B cell (primary cell): ENCODE measurements at regions not wholly inside any gene's neighbourhood (a gene's known extent, or its start where the extent isn't known, plus 50 kb on each side); places are given as distances from the start of the nearest gene placed in this dataset.

Experiments
- ATAC-seq: fragments of 200-7000 bp; cut with Tn5 transposase; one replicate; pipeline ENCODE4 v1.10.0; 2021; ENCODE audit warnings: low read depth, mild to moderate bottlenecking, moderate number of reproducible peaks, moderate library complexity
- CTCF ChIA-PET: fragments of 350-600 bp; sonication (Branson Sonifier 250); formaldehyde crosslinking; loops from one replicate; lab custom pipeline; 2021; ENCODE audit warnings: antibody characterized with exemption, inconsistent platforms; lab: Charles Lee
- POLR2A ChIA-PET: fragments of 350-600 bp; sonication (Branson Sonifier 250); formaldehyde crosslinking; loops from one replicate; lab custom pipeline; 2021; ENCODE audit warnings: antibody characterized with exemption; lab: Charles Lee
- DNase-seq: peaks from one replicate; pipeline ENCODE4 v3.0.0; 2013
- H2AFZ ChIP-seq: 2 replicates; pipeline ENCODE4 v1.6.1; 2012; ENCODE audit warnings: mild to moderate bottlenecking, low read depth, low read length; ENCODE audit not compliant: insufficient read depth, poor library complexity, severe bottlenecking
- H3K27ac ChIP-seq, 2 donors: 1 replicate in 1 of 2; 2 replicates in 1 of 2; pipeline ENCODE4 v1.5.1; 2012 to 2013; ENCODE audit warnings: low read length in 2 of 2, mild to moderate bottlenecking in 2 of 2, moderate library complexity in 1 of 2
- H3K27me3 ChIP-seq, 4 experiments: fragments of 200-600 bp in 1 of 4; sonication (generic) in 1 of 4; replicated peaks in 1 of 4; 1 replicate in 2 of 4; 2 replicates in 2 of 4; pipeline versions ENCODE4 v1.6.1 to v1.7.0; 2013 to 2016; ENCODE audit warnings: low read length in 3 of 4, mild to moderate bottlenecking in 2 of 4, mixed read lengths in 1 of 4, moderate library complexity in 1 of 4; ENCODE audit not compliant: insufficient read depth in 4 of 4, control insufficient read depth in 3 of 4; ENCODE audit errors: control extremely low read depth in 1 of 4
- H3K36me3 ChIP-seq, 2 experiments: replicated peaks in 1 of 2; 1 replicate in 1 of 2; 2 replicates in 1 of 2; pipeline versions ENCODE4 v1.6.1 to v1.7.1; 2013; ENCODE audit warnings: low read length in 1 of 2; ENCODE audit not compliant: insufficient read depth in 2 of 2, control insufficient read depth in 1 of 2; ENCODE audit errors: control extremely low read depth in 1 of 2, extremely low read depth in 1 of 2
- H3K4me1 ChIP-seq, 2 donors: fragments of 200-600 bp in 1 of 2; sonication (generic) in 1 of 2; 1 replicate in 1 of 2; 2 replicates in 1 of 2; pipeline versions ENCODE4 v1.5.1 to v1.6.1; 2013 to 2017; ENCODE audit warnings: low read length in 2 of 2; ENCODE audit not compliant: control insufficient read depth in 2 of 2, insufficient read depth in 2 of 2
- H3K4me2 ChIP-seq: replicated peaks from 2 replicates; pipeline ENCODE3; 2012; ENCODE audit warnings: mild to moderate bottlenecking, low read depth, low read length; ENCODE audit not compliant: poor library complexity, severe bottlenecking
- H3K4me3 ChIP-seq, 5 experiments: fragments of 200-600 bp in 1 of 5; sonication (generic) in 1 of 5; 1 replicate in 3 of 5; 2 replicates in 2 of 5; pipeline versions ENCODE4 v1.5.1 to v1.7.0; 2011 to 2016; ENCODE audit warnings: low read length in 4 of 5, mild to moderate bottlenecking in 4 of 5, low read depth in 2 of 5, control low read depth in 1 of 5, moderate library complexity in 1 of 5; ENCODE audit not compliant: insufficient read depth in 1 of 5; ENCODE audit errors: control extremely low read depth in 1 of 5, extremely low read depth in 1 of 5
- H3K79me2 ChIP-seq: fragments of 200-600 bp; sonication (generic); one replicate; pipeline ENCODE4 v1.6.0; 2016; ENCODE audit warnings: low read length; ENCODE audit not compliant: control insufficient read depth, insufficient read depth
- H3K9ac ChIP-seq: fragments of 200-600 bp; sonication (generic); 2 replicates; pipeline ENCODE4 v1.6.1; 2017; ENCODE audit warnings: mild to moderate bottlenecking, low read length, moderate library complexity
- H3K9me3 ChIP-seq, 3 donors: one replicate each; pipeline versions ENCODE4 v1.6.1 to v1.7.1; 2013; ENCODE audit warnings: low read length in 2 of 3; ENCODE audit not compliant: control insufficient read depth in 2 of 3, insufficient read depth in 1 of 3; ENCODE audit errors: control extremely low read depth in 1 of 3
- H4K20me1 ChIP-seq: 2 replicates; pipeline ENCODE4 v1.6.0; 2012; ENCODE audit warnings: mild to moderate bottlenecking, low read length; ENCODE audit not compliant: insufficient read depth, control insufficient read depth, poor library complexity, severe bottlenecking
- H3K27ac Mint-ChIP-seq: one replicate; pipeline ENCODE4 v1.8.0; 2021; ENCODE audit warnings: mixed read lengths
- H3K27me3 Mint-ChIP-seq: one replicate; pipeline ENCODE4 v1.8.0; 2021; ENCODE audit warnings: mixed read lengths
- H3K4me1 Mint-ChIP-seq: one replicate; pipeline ENCODE4 v1.8.0; 2021; ENCODE audit warnings: mixed read lengths
- H3K4me3 Mint-ChIP-seq: one replicate; pipeline ENCODE4 v1.8.0; 2021; ENCODE audit warnings: mixed read lengths
- H3K9me3 Mint-ChIP-seq: one replicate; pipeline ENCODE4 v1.8.0; 2022; ENCODE audit warnings: mixed read lengths; ENCODE audit not compliant: insufficient read depth
- CTCF ChIP-seq: fragments of 200-600 bp; IDR thresholded peaks from one replicate; pipeline ENCODE4 v1.8.0; 2022; ENCODE audit warnings: antibody characterized with exemption, mild to moderate bottlenecking
- EZH2 ChIP-seq: IDR thresholded peaks from 2 replicates; pipeline ENCODE4 v1.6.1; 2012; ENCODE audit warnings: borderline replicate concordance, low read depth, mild to moderate bottlenecking, moderate library complexity, low read length; ENCODE audit not compliant: insufficient read depth, poor library complexity, severe bottlenecking
- intact Hi-C: fragments of 100-400 bp; cut with micrococcal nuclease; formaldehyde crosslinking; loops from one replicate; pipeline ENCODE4 v1.10.0; 2022

GRCh38 chrX:98627645-98628044 is 1743.9 kb downstream of the RPA4 start:
- Histone ChIP-seq H3K4me1 (no peaks in the 10 kb centered on the region), H3K27me3 (no peaks in the 10 kb centered on the region), H3K9ac (no peak overlapping the region), H3K9me3 (no peaks in the 10 kb centered on the region), H3K36me3 (no peaks in the 10 kb centered on the region), H3K27ac (no peak overlapping the region), H3K4me3 (no peak overlapping the region), H3K79me2 (no peaks in the 10 kb centered on the region), H3K4me2 (no peak overlapping the region), H4K20me1 (no peaks in the 10 kb centered on the region), H2AFZ (no peak overlapping the region)
- Mint-ChIP-seq H3K4me3 (no peak overlapping the region), H3K4me1 (no peaks in the 10 kb centered on the region), H3K9me3 (no peaks in the 10 kb centered on the region), H3K27me3 (no peaks in the 10 kb centered on the region), H3K27ac (no peak overlapping the region)
- ATAC-seq, result no peak
- TF ChIP-seq CTCF (no peak), EZH2 (no peak)
- CTCF ChIA-PET, result no interaction called here
- DNase-seq, result no peak
- intact Hi-C loops, result no loop called here
- POLR2A ChIA-PET, result no interaction called here

DNA sequence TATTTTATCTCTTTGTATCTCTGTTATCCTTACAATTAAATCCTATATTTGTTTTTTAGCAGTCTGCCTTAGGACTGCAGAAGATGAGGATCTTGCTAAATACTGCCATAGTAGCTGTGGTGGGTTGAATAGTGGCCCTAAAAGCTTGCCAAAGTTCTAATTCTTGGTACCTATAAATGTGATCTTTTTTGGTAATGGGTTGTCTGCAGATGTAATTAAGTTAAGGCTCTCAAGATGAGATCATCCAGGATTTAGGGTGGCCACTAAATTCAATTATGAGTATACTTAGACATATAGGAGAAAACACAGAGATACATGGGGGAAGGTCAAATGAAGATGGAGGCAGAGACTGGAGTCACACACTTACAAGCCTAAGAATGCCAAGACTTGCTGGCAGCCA is 1753.7 kb downstream of the RPA4 start:
- Histone ChIP-seq H3K27me3 (no peaks in the 10 kb centered on the region), H3K4me2 (no peak overlapping the region), H3K9me3 (no peaks in the 10 kb centered on the region), H2AFZ (no peak overlapping the region), H3K9ac (no peak overlapping the region), H3K4me3 (no peak overlapping the region), H3K4me1 (no peaks in the 10 kb centered on the region), H3K27ac (no peak overlapping the region), H4K20me1 (no peaks in the 10 kb centered on the region), H3K36me3 (no peaks in the 10 kb centered on the region), H3K79me2 (no peaks in the 10 kb centered on the region)
- Mint-ChIP-seq H3K4me3 (no peak overlapping the region), H3K27me3 (no peaks in the 10 kb centered on the region), H3K9me3 (peaks cover 5% of the 10 kb centered on the region), H3K27ac (no peak overlapping the region), H3K4me1 (no peaks in the 10 kb centered on the region)
- no peak for ATAC-seq
- ChIA-PET CTCF (no interaction called here), POLR2A (no interaction called here)
- intact Hi-C loops, result no loop called here
- TF ChIP-seq EZH2 (no peak), CTCF (no peak)
- DNase-seq, result no peak
